H1 (cell line): ENCODE measurements at regions not wholly inside any gene's neighbourhood (a gene's known extent, or its start where the extent isn't known, plus 50 kb on each side); places are given as distances from the start of the nearest gene placed in this dataset.
A peak's percentile ranks its signal among the peaks of the same experiment; 100 is the strongest.

Experiments
- CTCF ChIA-PET: fragments of 300-600 bp; sonication (Branson Sonifier 250); formaldehyde crosslinking; loops from one replicate; lab custom pipeline; 2021; ENCODE audit not compliant: partially characterized antibody; lab: Charles Lee
- POLR2A ChIA-PET: fragments of 300-600 bp; sonication (Branson Sonifier 250); formaldehyde crosslinking; loops from one replicate; lab custom pipeline; 2021; ENCODE audit warnings: inconsistent platforms; ENCODE audit not compliant: partially characterized antibody; lab: Charles Lee
- DNase-seq, 2 experiments: peaks; one replicate each; pipeline versions ENCODE4 v3.0.0 to v3.0.0-alpha.2; 2010 to 2022; ENCODE audit warnings: low spot score in 2 of 2, low read depth in 1 of 2, mixed read lengths in 1 of 2
- FAIRE-seq: peaks from 2 replicates; lab custom pipeline; 2011; peaks lifted over from hg19 to GRCh38; lab: Jason Lieb, UNC
- H2AFZ ChIP-seq: 2 replicates; pipeline ENCODE4 v1.8.1; 2012; ENCODE audit warnings: low read length, inconsistent platforms
- H2AK5ac ChIP-seq: 2 replicates; pipeline ENCODE4 v1.6.1; 2013; ENCODE audit warnings: low read depth, low read length
- H2BK120ac ChIP-seq: replicated peaks from 2 replicates; pipeline ENCODE3; 2013; ENCODE audit warnings: low read depth, low read length, inconsistent platforms
- H2BK12ac ChIP-seq: 2 replicates; pipeline ENCODE4 v1.6.1; 2013; ENCODE audit warnings: low read depth, low read length
- H2BK15ac ChIP-seq: 2 replicates; pipeline ENCODE4 v1.6.1; 2013; ENCODE audit warnings: low read length
- H2BK20ac ChIP-seq: 2 replicates; pipeline ENCODE4 v1.6.1; 2013; ENCODE audit warnings: low read length
- H2BK5ac ChIP-seq: 2 replicates; pipeline ENCODE4 v1.6.1; 2013; ENCODE audit warnings: low read depth, low read length
- H3K14ac ChIP-seq: 2 replicates; pipeline ENCODE4 v1.6.1; 2013; ENCODE audit warnings: inconsistent platforms; ENCODE audit not compliant: insufficient read length
- H3K18ac ChIP-seq: 2 replicates; pipeline ENCODE4 v1.6.1; 2013; ENCODE audit warnings: low read length; ENCODE audit errors: extremely low read depth
- H3K23ac ChIP-seq: 2 replicates; pipeline ENCODE4 v1.6.1; 2013; ENCODE audit warnings: inconsistent platforms; ENCODE audit not compliant: insufficient read length
- H3K23me2 ChIP-seq: 2 replicates; pipeline ENCODE4 v1.6.1; 2013; ENCODE audit warnings: low read depth, low read length
- H3K27ac ChIP-seq: 2 replicates; pipeline ENCODE4 v1.6.1; 2011; ENCODE audit warnings: low read depth, low read length, inconsistent platforms
- H3K27me3 ChIP-seq, 4 experiments: replicated peaks in 1 of 4; 1 replicate in 1 of 4; 2 replicates in 3 of 4; pipeline versions ENCODE4 v1.6.1 to v1.8.1; 2011 to 2013; ENCODE audit warnings: low read length in 3 of 4, mild to moderate bottlenecking in 3 of 4, inconsistent platforms in 2 of 4, mixed read lengths in 2 of 4, moderate library complexity in 1 of 4; ENCODE audit not compliant: control insufficient read depth in 3 of 4, insufficient read depth in 3 of 4; ENCODE audit errors: extremely low read depth in 1 of 4
- H3K36me3 ChIP-seq, 4 experiments: 2 replicates each; pipeline versions ENCODE4 v1.6.1 to v1.8.1; 2011 to 2013; ENCODE audit warnings: mild to moderate bottlenecking in 4 of 4, low read length in 3 of 4, moderate library complexity in 2 of 4, control low read depth in 1 of 4, inconsistent platforms in 1 of 4; ENCODE audit not compliant: insufficient read depth in 4 of 4, control insufficient read depth in 2 of 4
- H3K4ac ChIP-seq: replicated peaks from 2 replicates; pipeline ENCODE3; 2013; ENCODE audit warnings: low read length, low read depth, mixed read lengths, inconsistent platforms; ENCODE audit not compliant: insufficient read length
- H3K4me1 ChIP-seq, 4 experiments: replicated peaks in 1 of 4; 1 replicate in 1 of 4; 2 replicates in 3 of 4; pipeline versions ENCODE4 v1.6.1 to v1.8.1; 2011 to 2013; ENCODE audit warnings: low read length in 3 of 4, inconsistent platforms in 2 of 4, mixed read lengths in 1 of 4; ENCODE audit not compliant: insufficient read depth in 4 of 4, control insufficient read depth in 3 of 4
- H3K4me2 ChIP-seq, 2 experiments: 2 replicates each; pipeline versions ENCODE4 v1.6.1 to v1.8.1; 2011 to 2013; ENCODE audit warnings: low read depth in 2 of 2, low read length in 2 of 2, control low read depth in 1 of 2, inconsistent platforms in 1 of 2, mild to moderate bottlenecking in 1 of 2; ENCODE audit not compliant: insufficient read depth in 1 of 2
- H3K4me3 ChIP-seq, 4 experiments: fragments of 200-600, 300-600 bp in 1 of 4; sonication (generic), shearing (Covaris generic), sonication (Bioruptor Twin) in 1 of 4; 2 replicates each; pipeline versions ENCODE4 v1.5.1 to v1.8.1; 2011 to 2016; ENCODE audit warnings: low read length in 4 of 4, low read depth in 3 of 4, control low read depth in 2 of 4, inconsistent platforms in 2 of 4, mild to moderate bottlenecking in 2 of 4, mixed read lengths in 1 of 4, moderate library complexity in 1 of 4; ENCODE audit not compliant: insufficient read depth in 2 of 4; ENCODE audit errors: extremely low read depth in 1 of 4
- H3K56ac ChIP-seq: replicated peaks from 2 replicates; pipeline ENCODE3; 2013; ENCODE audit warnings: low read depth, mild to moderate bottlenecking, mixed read lengths, low read length, inconsistent platforms; ENCODE audit not compliant: insufficient read length
- H3K79me1 ChIP-seq: 2 replicates; pipeline ENCODE4 v1.6.1; 2013; ENCODE audit warnings: low read depth, low read length, control low read depth
- H3K79me2 ChIP-seq, 2 experiments: 2 replicates each; pipeline versions ENCODE4 v1.6.1 to v1.8.1; 2012 to 2013; ENCODE audit warnings: low read length in 2 of 2, mild to moderate bottlenecking in 2 of 2, inconsistent platforms in 1 of 2; ENCODE audit not compliant: insufficient read depth in 2 of 2, control insufficient read depth in 1 of 2
- H3K9ac ChIP-seq, 4 experiments: replicated peaks in 1 of 4; 1 replicate in 1 of 4; 2 replicates in 3 of 4; pipeline versions ENCODE4 v1.6.1 to v1.8.1; 2011 to 2013; ENCODE audit warnings: low read depth in 3 of 4, low read length in 3 of 4, control low read depth in 2 of 4, mild to moderate bottlenecking in 2 of 4, moderate library complexity in 2 of 4, inconsistent platforms in 1 of 4; ENCODE audit errors: extremely low read depth in 1 of 4
- H3K9me3 ChIP-seq, 2 experiments: 2 replicates each; pipeline versions ENCODE4 v1.6.1 to v1.8.1; 2012 to 2013; ENCODE audit warnings: mild to moderate bottlenecking in 2 of 2, moderate library complexity in 2 of 2, control low read depth in 1 of 2, inconsistent platforms in 1 of 2, low read depth in 1 of 2, low read length in 1 of 2, mixed read lengths in 1 of 2; ENCODE audit not compliant: insufficient read depth in 2 of 2
- H4K20me1 ChIP-seq, 2 experiments: replicated peaks in 1 of 2; 2 replicates each; pipeline versions ENCODE3 to v1.8.1; 2011 to 2013; ENCODE audit warnings: inconsistent platforms in 2 of 2, low read length in 2 of 2, mild to moderate bottlenecking in 1 of 2; ENCODE audit not compliant: insufficient read depth in 2 of 2, control insufficient read depth in 1 of 2
- H4K5ac ChIP-seq: 2 replicates; pipeline ENCODE4 v1.6.1; 2013; ENCODE audit warnings: low read length, low read depth, mixed read lengths, inconsistent platforms; ENCODE audit not compliant: insufficient read length
- H4K8ac ChIP-seq: 2 replicates; pipeline ENCODE4 v1.8.0; 2013; ENCODE audit warnings: mild to moderate bottlenecking, moderate library complexity, low read length, inconsistent platforms; ENCODE audit not compliant: insufficient read depth; ENCODE audit errors: extremely low read depth
- H4K91ac ChIP-seq: replicated peaks from 2 replicates; pipeline ENCODE3; 2013; ENCODE audit warnings: low read length, mixed read lengths, inconsistent platforms; ENCODE audit not compliant: insufficient read length
- ATF2 ChIP-seq: IDR thresholded peaks from 2 replicates; pipeline ENCODE4 v1.6.1; 2012; ENCODE audit warnings: low read length, inconsistent platforms
- BCL11A ChIP-seq, 2 experiments: IDR thresholded peaks; one replicate each; pipeline ENCODE4 v1.6.1; 2011; ENCODE audit warnings: low read depth in 2 of 2, low read length in 2 of 2, mild to moderate bottlenecking in 2 of 2
- CHD2 ChIP-seq: IDR thresholded peaks from 2 replicates; pipeline ENCODE4 v1.6.1; 2012; ENCODE audit warnings: low read length, improper control_type of control experiment
- E2F6 ChIP-seq: IDR thresholded peaks from 2 replicates; pipeline ENCODE4 v1.6.1; 2012; ENCODE audit warnings: inconsistent platforms
- NANOG ChIP-seq: IDR thresholded peaks from 2 replicates; pipeline ENCODE4 v1.6.1; 2011; ENCODE audit warnings: low read length, low read depth, mild to moderate bottlenecking, inconsistent platforms; ENCODE audit not compliant: insufficient read depth, poor library complexity, severe bottlenecking
- POLR2AphosphoS5 ChIP-seq: IDR thresholded peaks from 2 replicates; pipeline ENCODE4 v1.6.1; 2011; ENCODE audit warnings: low read depth, low read length
- RAD21 ChIP-seq, 2 experiments: IDR thresholded peaks in 1 of 2; conservative IDR thresholded peaks in 1 of 2; 2 replicates each; pipeline ENCODE4 v1.6.1; 2011; ENCODE audit warnings: low read depth in 2 of 2, low read length in 2 of 2, improper control_type of control experiment in 1 of 2, inconsistent platforms in 1 of 2, mild to moderate bottlenecking in 1 of 2, moderate library complexity in 1 of 2
- RFX5 ChIP-seq: IDR thresholded peaks from 2 replicates; pipeline ENCODE4 v1.6.1; 2011; ENCODE audit warnings: low read depth, low read length, improper control_type of control experiment, borderline replicate concordance
- SP1 ChIP-seq: IDR thresholded peaks from 2 replicates; pipeline ENCODE4 v1.6.1; 2011; ENCODE audit warnings: low read depth, low read length
- WGBS, 2 experiments: shearing (Covaris generic) in 1 of 2; methylation state at CpG; one replicate each; pipeline versions ENCODE4 v1.1.6 to v1.1.7; 2013 to 2015; ENCODE audit warnings: low lambda C conversion rate in 2 of 2, mixed read lengths in 2 of 2, inconsistent platforms in 1 of 2, low coverage in 1 of 2, missing lambda C conversion rate in 1 of 2; ENCODE audit not compliant: insufficient replicate concordance in 2 of 2, insufficient coverage in 1 of 2, insufficient read length in 1 of 2; ENCODE audit errors: extremely low coverage in 1 of 2, missing lambda C conversion rate in 1 of 2; 5-methylcytosine and 5-hydroxymethylcytosine counted together

DNA sequence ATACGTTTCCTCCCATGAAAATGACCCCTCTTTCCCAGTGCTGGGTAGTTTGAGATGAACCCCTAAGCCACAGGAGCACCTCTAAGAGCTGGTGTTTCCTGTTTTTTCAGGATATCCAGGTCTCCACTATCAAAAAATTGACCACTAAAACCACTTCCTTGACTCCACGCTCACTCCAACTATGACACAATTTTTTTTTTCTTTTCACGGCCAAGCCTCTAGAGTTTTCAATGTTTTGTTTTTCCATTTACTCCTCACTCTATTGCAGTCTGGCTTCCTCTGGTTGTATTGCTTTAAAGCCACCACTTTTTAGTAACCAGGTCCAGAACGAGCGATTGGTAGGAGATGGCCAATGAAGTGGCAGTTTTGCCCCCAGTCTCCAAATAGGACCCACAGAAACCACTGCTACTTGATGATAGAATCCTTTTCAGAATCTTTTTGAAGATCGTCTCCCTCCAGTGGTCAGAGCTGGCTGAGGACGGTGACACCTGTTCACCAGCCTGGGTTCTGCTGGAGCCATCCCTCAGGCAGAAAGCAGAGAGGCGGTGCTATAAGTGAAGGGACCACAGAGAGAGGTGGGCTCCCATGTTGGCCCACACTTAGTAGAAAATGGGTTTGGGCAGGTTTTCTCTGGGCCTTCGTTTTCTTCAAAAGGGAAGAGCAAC is 454.4 kb downstream of the VRK1 start:
- WGBS, 2 experiments, result 72% methylated on average over 9 of the region's 9 CpGs; no CpG with 5 or more reads in 1 of the 2 experiments
- TF ChIP-seq ATF2 (no peak), RFX5 (no peak), E2F6 (no peak), BCL11A (IDR thresholded peaks at IDR 0.05; ENCODE audit: low read depth in 2 of 2, low read length in 2 of 2) (no peak), SP1 (no peak), RAD21 (IDR thresholded peaks at IDR 0.05 in 1 of 2, conservative IDR thresholded peaks at IDR 0.05 in 1 of 2; ENCODE audit: low read depth in 2 of 2, low read length in 2 of 2) (peak; percentile 59 to 66), POLR2AphosphoS5 (no peak), CHD2 (no peak), NANOG (no peak)

More for the DNA sequence above, 454.4 kb downstream of the VRK1 start:
- Histone ChIP-seq H2BK15ac (no peak overlapping the region), H2BK12ac (no peak overlapping the region), H3K9ac (no peak overlapping the region; a peak in 1 of 7 replicates), H2BK5ac (no peak overlapping the region), H4K5ac (no peak overlapping the region), H3K18ac (no peak overlapping the region), H2AK5ac (no peak overlapping the region), H3K4me1 (no peaks in the 10 kb centered on the region), H3K14ac (no peak overlapping the region), H3K27ac (no peak overlapping the region), H4K91ac (no peak overlapping the region), H3K79me2 (no peaks in the 10 kb centered on the region), H3K27me3 (no peaks in the 10 kb centered on the region), H3K9me3 (no peaks in the 10 kb centered on the region), H4K8ac (no peak overlapping the region), H3K4me2 (no peak overlapping the region), H3K23ac (no peak overlapping the region), H3K56ac (no peak overlapping the region), H3K79me1 (no peaks in the 10 kb centered on the region), H4K20me1 (no peaks in the 10 kb centered on the region), H2BK20ac (no peak overlapping the region), H3K4ac (no peak overlapping the region), H3K36me3 (no peaks in the 10 kb centered on the region), H2AFZ (no peak overlapping the region), H2BK120ac (no peak overlapping the region), H3K4me3 (no peak overlapping the region), H3K23me2 (no peaks in the 10 kb centered on the region)
- FAIRE-seq (no peak), DNase-seq (peak; percentile 13 to 49)
- ChIA-PET POLR2A (interaction anchor here (0.8 kb wide), 1 partner anchor 238 kb away, joined by 5 read pairs; no protein-coding TSS in a partner anchor), CTCF (interaction anchor here (0.7 to 3.7 kb wide), 14 partner anchors 14 to 519 kb away, joined by 3 to 12 read pairs (median 3); no protein-coding TSS in a partner anchor)
